ENCODE measurements at regions not wholly inside any gene's neighbourhood (a gene's known extent, or its start where the extent isn't known, plus 50 kb on each side); places are given as distances from the start of the nearest gene placed in this dataset.

GRCh38 chr7:114294036-114294435, 120.6 kb upstream of the FOXP2 start:
- H3K4me1 Mint-ChIP-seq (ENCODE audit: insufficient read depth, unreplicated experiment), result no peaks in the 10 kb centered on the region
- no peaks in the 10 kb centered on the region for H3K9me3 Mint-ChIP-seq (ENCODE audit: unreplicated experiment)
- BruUV-seq (replicated peaks), result no TSS peak
- no peak overlapping the region for H3K4me3 Mint-ChIP-seq (ENCODE audit: unreplicated experiment)
- no peaks in the 10 kb centered on the region for H3K36me3 Mint-ChIP-seq (ENCODE audit: insufficient read depth, unreplicated experiment)
- TF ChIP-seq CTCF (IDR thresholded peaks at IDR 0.05; ENCODE audit: unreplicated experiment), result no peak
- DNase-seq (ENCODE audit: unreplicated experiment), result no peak
- peaks cover 22% of the 10 kb centered on the region for H3K27me3 Mint-ChIP-seq (ENCODE audit: insufficient read depth, unreplicated experiment)
- H3K27ac Mint-ChIP-seq (ENCODE audit: low read depth, unreplicated experiment), result no peak overlapping the region
- POLR2A ChIA-PET, result no interaction called here
- CTCF ChIA-PET, result no interaction called here
- intact Hi-C loops (cut with micrococcal nuclease), result no loop called here

GRCh38 chr7:114293289-114294012, 121.2 kb upstream of the FOXP2 start:
- H3K9me3 Mint-ChIP-seq (ENCODE audit: unreplicated experiment), result no peaks in the 10 kb centered on the region
- no peak for TF ChIP-seq CTCF (IDR thresholded peaks at IDR 0.05; ENCODE audit: unreplicated experiment)
- ChIA-PET POLR2A (no interaction called here), CTCF (no interaction called here)
- no peaks in the 10 kb centered on the region for H3K36me3 Mint-ChIP-seq (ENCODE audit: insufficient read depth, unreplicated experiment)
- BruUV-seq (replicated peaks), result no TSS peak
- H3K4me3 Mint-ChIP-seq (ENCODE audit: unreplicated experiment), result no peak overlapping the region
- intact Hi-C loops (cut with micrococcal nuclease), result no loop called here
- no peak overlapping the region for H3K27ac Mint-ChIP-seq (ENCODE audit: low read depth, unreplicated experiment)
- peaks cover 23% of the 10 kb centered on the region for H3K27me3 Mint-ChIP-seq (ENCODE audit: insufficient read depth, unreplicated experiment)
- no peak for DNase-seq (ENCODE audit: unreplicated experiment)
- no peaks in the 10 kb centered on the region for H3K4me1 Mint-ChIP-seq (ENCODE audit: insufficient read depth, unreplicated experiment)

- BruUV-seq (replicated peaks), result no TSS peak
- Mint-ChIP-seq H3K36me3 (ENCODE audit: insufficient read depth, unreplicated experiment) (no peaks in the 10 kb centered on the region), H3K4me3 (ENCODE audit: unreplicated experiment) (no peak overlapping the region), H3K4me1 (ENCODE audit: insufficient read depth, unreplicated experiment) (no peaks in the 10 kb centered on the region), H3K9me3 (ENCODE audit: unreplicated experiment) (no peaks in the 10 kb centered on the region), H3K27me3 (ENCODE audit: insufficient read depth, unreplicated experiment) (peaks cover 62% of the 10 kb centered on the region), H3K27ac (ENCODE audit: low read depth, unreplicated experiment) (no peak overlapping the region)
- CTCF ChIA-PET, result no interaction called here
- POLR2A ChIA-PET, result no interaction called here
- DNase-seq (ENCODE audit: unreplicated experiment), result no peak
- intact Hi-C loops (cut with micrococcal nuclease), result no loop called here
- no peak for TF ChIP-seq CTCF (IDR thresholded peaks at IDR 0.05; ENCODE audit: unreplicated experiment)
Measured at GRCh38 chr7:114279901-114280300, 134.7 kb upstream of the FOXP2 start.

GRCh38 chr7:114273218-114273617, 141.4 kb upstream of the FOXP2 start:
- Mint-ChIP-seq H3K27me3 (ENCODE audit: insufficient read depth, unreplicated experiment) (peaks cover 62% of the 10 kb centered on the region), H3K4me3 (ENCODE audit: unreplicated experiment) (no peak overlapping the region), H3K9me3 (ENCODE audit: unreplicated experiment) (no peaks in the 10 kb centered on the region), H3K36me3 (ENCODE audit: insufficient read depth, unreplicated experiment) (no peaks in the 10 kb centered on the region), H3K27ac (ENCODE audit: low read depth, unreplicated experiment) (no peak overlapping the region), H3K4me1 (ENCODE audit: insufficient read depth, unreplicated experiment) (no peaks in the 10 kb centered on the region)
- POLR2A ChIA-PET, result no interaction called here
- no TSS peak for BruUV-seq (replicated peaks)
- intact Hi-C loops (cut with micrococcal nuclease), result no loop called here
- no peak for TF ChIP-seq CTCF (IDR thresholded peaks at IDR 0.05; ENCODE audit: unreplicated experiment)
- DNase-seq (ENCODE audit: unreplicated experiment), result no peak
- CTCF ChIA-PET, result no interaction called here
